IMR-90 (cell line): ENCODE measurements at regions not wholly inside any gene's neighbourhood (a gene's known extent, or its start where the extent isn't known, plus 50 kb on each side); places are given as distances from the start of the nearest gene placed in this dataset.

Experiments
- ATAC-seq: fragments of 200-7000 bp; cut with Tn5 transposase; 2 replicates; pipeline ENCODE4 v1.9.1; 2020; ENCODE audit warnings: low read depth, mild to moderate bottlenecking, moderate library complexity
- BruUV-seq: library from RNA; stranded (reverse); fragments of 400-500 nt; replicated peaks from 2 replicates; lab custom pipeline; 2021; lab: Mats Ljungman, UMichigan
- CTCF ChIA-PET: fragments of 300-600 bp; formaldehyde crosslinking; extraction: SDS; loops from one replicate; lab custom pipeline; 2021; ENCODE audit warnings: antibody characterized with exemption; lab: Yijun Ruan, JAX
- POLR2A ChIA-PET: fragments of 300-600 bp; sonication (Branson Sonifier 250); formaldehyde crosslinking; loops from one replicate; lab custom pipeline; 2022; ENCODE audit warnings: antibody characterized with exemption; ENCODE audit not compliant: unreplicated experiment; lab: Charles Lee
- DNase-seq: peaks from one replicate; pipeline ENCODE4 v3.0.0; 2013
- H2AFZ ChIP-seq: replicated peaks from 2 replicates; pipeline ENCODE3; 2013; ENCODE audit warnings: low read length, mild to moderate bottlenecking; ENCODE audit not compliant: poor library complexity
- H2AK5ac ChIP-seq: 2 replicates; pipeline ENCODE4 v1.6.1; 2013; ENCODE audit warnings: low read depth, low read length, inconsistent platforms
- H2AK9ac ChIP-seq: replicated peaks from 2 replicates; pipeline ENCODE3; 2013; ENCODE audit warnings: mild to moderate bottlenecking, low read depth, low read length, moderate library complexity; ENCODE audit not compliant: poor library complexity
- H2BK120ac ChIP-seq: 2 replicates; pipeline ENCODE4 v1.6.1; 2013; ENCODE audit warnings: low read depth, low read length, inconsistent platforms
- H2BK15ac ChIP-seq: 3 replicates; pipeline ENCODE4 v1.6.1; 2013; ENCODE audit warnings: low read depth, low read length, inconsistent platforms
- H2BK20ac ChIP-seq: 2 replicates; pipeline ENCODE4 v1.6.1; 2013; ENCODE audit warnings: low read depth, mild to moderate bottlenecking, inconsistent platforms, low read length, moderate library complexity
- H2BK5ac ChIP-seq: 2 replicates; pipeline ENCODE4 v1.6.1; 2013; ENCODE audit warnings: mild to moderate bottlenecking, low read depth, low read length, inconsistent platforms; ENCODE audit not compliant: poor library complexity, severe bottlenecking
- H3K14ac ChIP-seq: replicated peaks from 2 replicates; pipeline ENCODE4 v1.6.1; 2013; ENCODE audit warnings: low read depth, low read length, inconsistent platforms
- H3K18ac ChIP-seq: 2 replicates; pipeline ENCODE4 v1.6.1; 2013; ENCODE audit warnings: low read depth, low read length, control low read depth
- H3K23ac ChIP-seq: 2 replicates; pipeline ENCODE4 v1.6.1; 2013; ENCODE audit warnings: low read depth, low read length, inconsistent platforms
- H3K27ac ChIP-seq: 2 replicates; pipeline ENCODE4 v1.5.1; 2013; ENCODE audit warnings: mild to moderate bottlenecking, control low read depth, low read length; ENCODE audit not compliant: insufficient read depth
- H3K27me3 ChIP-seq: 2 replicates; pipeline ENCODE4 v1.6.1; 2013; ENCODE audit warnings: low read length; ENCODE audit not compliant: control insufficient read depth, insufficient read depth
- H3K36me3 ChIP-seq: 2 replicates; pipeline ENCODE4 v1.6.1; 2013; ENCODE audit warnings: low read length, mixed read lengths; ENCODE audit not compliant: control insufficient read depth, insufficient read depth
- H3K4ac ChIP-seq: 2 replicates; pipeline ENCODE4 v1.6.1; 2013; ENCODE audit warnings: low read depth, low read length, inconsistent platforms
- H3K4me1 ChIP-seq: 2 replicates; pipeline ENCODE4 v1.6.1; 2013; ENCODE audit warnings: low read length, mixed read lengths; ENCODE audit not compliant: control insufficient read depth, insufficient read depth
- H3K4me2 ChIP-seq: 2 replicates; pipeline ENCODE4 v1.6.1; 2013; ENCODE audit warnings: low read depth, mild to moderate bottlenecking, control low read depth, low read length, moderate library complexity
- H3K4me3 ChIP-seq: 2 replicates; pipeline ENCODE4 v1.5.1; 2013; ENCODE audit warnings: low read depth, mild to moderate bottlenecking, control low read depth, low read length, moderate library complexity; ENCODE audit not compliant: insufficient read depth
- H3K56ac ChIP-seq: 2 replicates; pipeline ENCODE4 v1.6.1; 2013; ENCODE audit warnings: low read length, inconsistent platforms; ENCODE audit not compliant: insufficient read depth; ENCODE audit errors: extremely low read depth
- H3K79me1 ChIP-seq, 2 experiments: 2 replicates each; pipeline ENCODE4 v1.6.1; 2013; ENCODE audit warnings: low read length in 2 of 2, inconsistent platforms in 1 of 2, low read depth in 1 of 2
- H3K9ac ChIP-seq: 2 replicates; pipeline ENCODE4 v1.6.1; 2013; ENCODE audit warnings: low read depth, low read length, control low read depth
- H3K9me1 ChIP-seq: 2 replicates; pipeline ENCODE4 v1.6.1; 2013; ENCODE audit warnings: low read length, inconsistent platforms; ENCODE audit not compliant: insufficient read depth
- H3K9me3 ChIP-seq: 2 replicates; pipeline ENCODE4 v1.6.1; 2013; ENCODE audit warnings: low read length; ENCODE audit not compliant: control insufficient read depth, insufficient read depth
- H4K20me1 ChIP-seq: 2 replicates; pipeline ENCODE4 v1.6.1; 2013; ENCODE audit warnings: low read length, inconsistent platforms; ENCODE audit not compliant: insufficient read depth
- H4K5ac ChIP-seq: 2 replicates; pipeline ENCODE4 v1.6.1; 2013; ENCODE audit warnings: mild to moderate bottlenecking, low read depth, low read length, control low read depth
- H4K8ac ChIP-seq, 2 experiments: 2 replicates each; pipeline ENCODE4 v1.6.1; 2013; ENCODE audit warnings: low read depth in 2 of 2, low read length in 2 of 2, control low read depth in 1 of 2, inconsistent platforms in 1 of 2
- H4K91ac ChIP-seq: 2 replicates; pipeline ENCODE4 v1.6.1; 2013; ENCODE audit warnings: low read depth, low read length, inconsistent platforms; ENCODE audit not compliant: insufficient read depth
- BHLHE40 ChIP-seq: fragments of 150-350 bp; IDR thresholded peaks from 2 replicates; pipeline ENCODE4 v1.6.1; 2016; ENCODE audit warnings: mild to moderate bottlenecking, low read depth, low read length
- CEBPB ChIP-seq: IDR thresholded peaks from 2 replicates; pipeline ENCODE4 v1.6.1; 2012; ENCODE audit warnings: low read depth, low read length, improper control_type of control experiment
- CHD1 ChIP-seq: IDR thresholded peaks from 2 replicates; pipeline ENCODE4 v1.6.1; 2012; ENCODE audit warnings: low read depth, low read length, improper control_type of control experiment
- ELK1 ChIP-seq: fragments of 150-350 bp; IDR thresholded peaks from 2 replicates; pipeline ENCODE4 v1.6.1; 2016; ENCODE audit warnings: low read depth, mild to moderate bottlenecking, low read length, moderate library complexity, borderline replicate concordance
- FOS ChIP-seq: fragments of 150-350 bp; IDR thresholded peaks from 2 replicates; pipeline ENCODE4 v1.6.1; 2016; ENCODE audit warnings: low read depth, low read length
- MAFK ChIP-seq: IDR thresholded peaks from 2 replicates; pipeline ENCODE4 v1.6.1; 2012; ENCODE audit warnings: low read depth, low read length, improper control_type of control experiment
- MAZ ChIP-seq: IDR thresholded peaks from 2 replicates; pipeline ENCODE4 v1.6.1; 2012; ENCODE audit warnings: low read depth, mild to moderate bottlenecking, low read length, improper control_type of control experiment, moderate library complexity, borderline replicate concordance
- MXI1 ChIP-seq: IDR thresholded peaks from 2 replicates; pipeline ENCODE4 v1.6.1; 2012; ENCODE audit warnings: low read depth, mild to moderate bottlenecking, low read length, moderate library complexity, borderline replicate concordance
- NFE2L2 ChIP-seq: fragments of 150-350 bp; IDR thresholded peaks from 2 replicates; pipeline ENCODE4 v1.6.1; 2016; ENCODE audit warnings: low read depth, mild to moderate bottlenecking, low read length
- POLR2A ChIP-seq: IDR thresholded peaks from 2 replicates; pipeline ENCODE4 v1.6.1; 2012; ENCODE audit warnings: mild to moderate bottlenecking, low read depth, low read length
- RAD21 ChIP-seq: IDR thresholded peaks from 2 replicates; pipeline ENCODE4 v1.6.1; 2012; ENCODE audit warnings: low read length, improper control_type of control experiment
- RCOR1 ChIP-seq: IDR thresholded peaks from 2 replicates; pipeline ENCODE4 v1.6.1; 2012; ENCODE audit warnings: mild to moderate bottlenecking, low read length, improper control_type of control experiment; ENCODE audit not compliant: insufficient replicate concordance
- RFX5 ChIP-seq: IDR thresholded peaks from 2 replicates; pipeline ENCODE4 v1.8.0; 2012; ENCODE audit warnings: low read depth, mild to moderate bottlenecking, low read length, moderate library complexity
- SMC3 ChIP-seq: fragments of 150-350 bp; IDR thresholded peaks from 2 replicates; pipeline ENCODE4 v1.6.1; 2016; ENCODE audit warnings: low read depth, mild to moderate bottlenecking, antibody characterized with exemption, low read length, moderate library complexity
- WGBS, 2 experiments: methylation state at CpG; one replicate each; pipeline versions ENCODE4 v1.1.5 to v1.1.7; 2013; ENCODE audit warnings: missing lambda C conversion rate in 2 of 2; ENCODE audit not compliant: insufficient read length in 1 of 2; ENCODE audit errors: extremely low coverage in 2 of 2; 5-methylcytosine and 5-hydroxymethylcytosine counted together
- dilution Hi-C: fragments of 300-500 bp; cut with HindIII; formaldehyde crosslinking; loops from one replicate; pipeline ENCODE4 v1.14.3; 2018; ENCODE audit warnings: low sequenced_read_pairs; ENCODE audit not compliant: unreplicated experiment
- in situ Hi-C: fragments of 300-500 bp; cut with MboI; formaldehyde crosslinking; loops from 3 replicates; pipeline ENCODE4 v1.14.3; 2019; ENCODE audit warnings: low sequenced_read_pairs, inconsistent platforms, mixed read lengths
- intact Hi-C: fragments of 100-400 bp; cut with micrococcal nuclease; formaldehyde crosslinking; loops from 2 replicates; pipeline ENCODE4 v1.10.0; 2022
- TF ChIP-seq, protein P1 (sequence below): fragments of 150-350 bp; IDR thresholded peaks from 2 replicates; pipeline ENCODE4 v1.6.1; 2017; ENCODE audit warnings: mild to moderate bottlenecking, antibody characterized with exemption, low read length, low read depth
- TF ChIP-seq, protein P2 (sequence below): conservative IDR thresholded peaks from 2 replicates; pipeline ENCODE4 v1.5.1; 2012; ENCODE audit warnings: mild to moderate bottlenecking, low read depth, low read length, improper control_type of control experiment

DNA sequence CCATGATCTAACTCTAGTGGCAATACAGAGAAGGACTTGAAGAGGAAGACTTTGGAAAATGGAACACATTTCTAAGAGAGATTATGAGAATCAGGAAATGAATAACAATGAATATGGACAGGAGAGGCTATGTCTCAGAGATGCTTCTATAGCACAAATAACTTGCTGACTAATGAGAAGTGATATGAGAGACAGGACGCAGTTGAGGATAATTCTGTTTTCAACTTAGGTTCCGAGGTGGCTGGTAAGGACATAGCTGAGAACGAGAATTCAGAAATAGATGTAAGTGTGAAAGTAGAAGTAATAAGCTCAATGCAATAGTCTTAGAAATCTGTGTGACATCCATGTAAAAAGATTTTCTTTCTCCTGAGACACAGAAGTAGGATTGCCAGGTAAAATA is 358.1 kb upstream of the GRAMD2B start:
- no peak overlapping the region for H3K27ac ChIP-seq
- H3K14ac ChIP-seq: no peak overlapping the region
- no peak overlapping the region for H3K4me3 ChIP-seq
- H2BK15ac ChIP-seq: no peak overlapping the region
- no peak overlapping the region for H4K91ac ChIP-seq
- no peaks in the 10 kb centered on the region for H3K9me1 ChIP-seq
- H3K56ac ChIP-seq: no peak overlapping the region
- no peaks in the 10 kb centered on the region for H3K36me3 ChIP-seq
- CTCF ChIA-PET: interaction anchor here (1.3 kb wide), 1 partner anchor 20 kb away, joined by 4 read pairs; no protein-coding TSS in a partner anchor
- no peak overlapping the region for H4K5ac ChIP-seq
- no TSS peak for BruUV-seq
- no CpG with 5 or more reads among the region's 3 CpGs for WGBS, 2 experiments
- no peak overlapping the region for H2BK5ac ChIP-seq
- H2AK5ac ChIP-seq: no peak overlapping the region
- no peak for DNase-seq
- dilution Hi-C loops: no loop called here
- no peak overlapping the region for H3K18ac ChIP-seq
- H2BK20ac ChIP-seq: no peak overlapping the region
- intact Hi-C loops: no loop called here
- H3K4me2 ChIP-seq: no peak overlapping the region
- no peaks in the 10 kb centered on the region for H3K9me3 ChIP-seq
- no peaks in the 10 kb centered on the region for H3K4me1 ChIP-seq
- H2AFZ ChIP-seq: no peak overlapping the region
- H4K20me1 ChIP-seq: no peaks in the 10 kb centered on the region
- TF ChIP-seq, protein P1, sequence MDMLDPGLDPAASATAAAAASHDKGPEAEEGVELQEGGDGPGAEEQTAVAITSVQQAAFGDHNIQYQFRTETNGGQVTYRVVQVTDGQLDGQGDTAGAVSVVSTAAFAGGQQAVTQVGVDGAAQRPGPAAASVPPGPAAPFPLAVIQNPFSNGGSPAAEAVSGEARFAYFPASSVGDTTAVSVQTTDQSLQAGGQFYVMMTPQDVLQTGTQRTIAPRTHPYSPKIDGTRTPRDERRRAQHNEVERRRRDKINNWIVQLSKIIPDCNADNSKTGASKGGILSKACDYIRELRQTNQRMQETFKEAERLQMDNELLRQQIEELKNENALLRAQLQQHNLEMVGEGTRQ: no peak
- TF ChIP-seq ELK1 (no peak), BHLHE40 (no peak), FOS (no peak), CEBPB (no peak), RCOR1 (no peak), RAD21 (no peak), CHD1 (no peak), MAZ (no peak), SMC3 (no peak), POLR2A (no peak), MAFK (no peak), MXI1 (no peak), NFE2L2 (no peak), RFX5 (no peak)
- TF ChIP-seq, protein P2, sequence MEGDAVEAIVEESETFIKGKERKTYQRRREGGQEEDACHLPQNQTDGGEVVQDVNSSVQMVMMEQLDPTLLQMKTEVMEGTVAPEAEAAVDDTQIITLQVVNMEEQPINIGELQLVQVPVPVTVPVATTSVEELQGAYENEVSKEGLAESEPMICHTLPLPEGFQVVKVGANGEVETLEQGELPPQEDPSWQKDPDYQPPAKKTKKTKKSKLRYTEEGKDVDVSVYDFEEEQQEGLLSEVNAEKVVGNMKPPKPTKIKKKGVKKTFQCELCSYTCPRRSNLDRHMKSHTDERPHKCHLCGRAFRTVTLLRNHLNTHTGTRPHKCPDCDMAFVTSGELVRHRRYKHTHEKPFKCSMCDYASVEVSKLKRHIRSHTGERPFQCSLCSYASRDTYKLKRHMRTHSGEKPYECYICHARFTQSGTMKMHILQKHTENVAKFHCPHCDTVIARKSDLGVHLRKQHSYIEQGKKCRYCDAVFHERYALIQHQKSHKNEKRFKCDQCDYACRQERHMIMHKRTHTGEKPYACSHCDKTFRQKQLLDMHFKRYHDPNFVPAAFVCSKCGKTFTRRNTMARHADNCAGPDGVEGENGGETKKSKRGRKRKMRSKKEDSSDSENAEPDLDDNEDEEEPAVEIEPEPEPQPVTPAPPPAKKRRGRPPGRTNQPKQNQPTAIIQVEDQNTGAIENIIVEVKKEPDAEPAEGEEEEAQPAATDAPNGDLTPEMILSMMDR: no peak
- no peak overlapping the region for H3K9ac ChIP-seq
- no peak for ATAC-seq
- no peaks in the 10 kb centered on the region for H3K27me3 ChIP-seq
- no peak overlapping the region for H2BK120ac ChIP-seq
- no peaks in the 10 kb centered on the region for H3K79me1 ChIP-seq
- in situ Hi-C loops: no loop called here
- POLR2A ChIA-PET: no interaction called here
- H3K4ac ChIP-seq: no peak overlapping the region
- no peak overlapping the region for H4K8ac ChIP-seq
- no peak overlapping the region for H2AK9ac ChIP-seq
- no peak overlapping the region for H3K23ac ChIP-seq
